Activated B cell treated with CpG ODN at 0.5 μM for 24 hours (primary cell): ENCODE measurements at regions not wholly inside any gene's neighbourhood (a gene's known extent, or its start where the extent isn't known, plus 50 kb on each side); places are given as distances from the start of the nearest gene placed in this dataset.

ENCODE experiments used
- ATAC-seq: fragments of 200-7000 bp; cut with Tn5 transposase; one replicate; pipeline ENCODE4 v1.10.0; 2021; ENCODE audit warnings: low read depth, mild to moderate bottlenecking, moderate library complexity
- CTCF ChIA-PET: fragments of 350-600 bp; sonication (Branson Sonifier 250); formaldehyde crosslinking; loops from one replicate; lab custom pipeline; 2021; ENCODE audit warnings: antibody characterized with exemption; lab: Charles Lee
- POLR2A ChIA-PET: fragments of 350-600 bp; sonication (Branson Sonifier 250); formaldehyde crosslinking; loops from one replicate; lab custom pipeline; 2021; ENCODE audit warnings: antibody characterized with exemption; lab: Charles Lee
- DNase-seq: peaks from one replicate; pipeline ENCODE4 v3.0.0; 2022
- H3K27ac Mint-ChIP-seq: one replicate; pipeline ENCODE4 v1.8.0; 2020; ENCODE audit warnings: mixed read lengths
- H3K27me3 Mint-ChIP-seq: one replicate; pipeline ENCODE4 v1.8.0; 2021; ENCODE audit warnings: mixed read lengths
- H3K36me3 Mint-ChIP-seq: one replicate; pipeline ENCODE4 v1.8.0; 2021; ENCODE audit warnings: low read depth, mixed read lengths
- H3K4me1 Mint-ChIP-seq: one replicate; pipeline ENCODE4 v1.8.0; 2021; ENCODE audit warnings: mixed read lengths
- H3K4me3 Mint-ChIP-seq: one replicate; pipeline ENCODE4 v1.8.0; 2020; ENCODE audit warnings: mild to moderate bottlenecking, mixed read lengths
- H3K9me3 Mint-ChIP-seq: one replicate; pipeline ENCODE4 v1.8.0; 2020; ENCODE audit warnings: mixed read lengths
- CTCF ChIP-seq: fragments of 200-600 bp; IDR thresholded peaks from one replicate; pipeline ENCODE4 v1.8.0; 2022; ENCODE audit warnings: antibody characterized with exemption, mild to moderate bottlenecking
- intact Hi-C: fragments of 100-400 bp; cut with micrococcal nuclease; formaldehyde crosslinking; loops from one replicate; pipeline ENCODE4 v1.15.1; 2024

GRCh38 chr18:2070631-2071030 is 500.7 kb downstream of the METTL4 start:
- Mint-ChIP-seq H3K27me3 (no peaks in the 10 kb centered on the region), H3K36me3 (no peaks in the 10 kb centered on the region), H3K27ac (no peak overlapping the region), H3K4me1 (no peaks in the 10 kb centered on the region), H3K9me3 (no peaks in the 10 kb centered on the region), H3K4me3 (no peak overlapping the region)
- ChIA-PET POLR2A (no interaction called here), CTCF (no interaction called here)
- TF ChIP-seq CTCF, result no peak
- DNase-seq (no peak), ATAC-seq (no peak)
- intact Hi-C loops, result no loop called here

GRCh38 chr18:2075499-2075898 is 495.8 kb downstream of the METTL4 start:
- H3K27ac Mint-ChIP-seq, result no peak overlapping the region
- H3K4me3 Mint-ChIP-seq, result no peak overlapping the region
- no peaks in the 10 kb centered on the region for H3K9me3 Mint-ChIP-seq
- no peaks in the 10 kb centered on the region for H3K27me3 Mint-ChIP-seq
- no peaks in the 10 kb centered on the region for H3K4me1 Mint-ChIP-seq
- no peak for ATAC-seq
- no peaks in the 10 kb centered on the region for H3K36me3 Mint-ChIP-seq
- ChIA-PET CTCF (no interaction called here), POLR2A (no interaction called here)
- intact Hi-C loops, result no loop called here
- TF ChIP-seq CTCF, result no peak
- no peak for DNase-seq

DNA sequence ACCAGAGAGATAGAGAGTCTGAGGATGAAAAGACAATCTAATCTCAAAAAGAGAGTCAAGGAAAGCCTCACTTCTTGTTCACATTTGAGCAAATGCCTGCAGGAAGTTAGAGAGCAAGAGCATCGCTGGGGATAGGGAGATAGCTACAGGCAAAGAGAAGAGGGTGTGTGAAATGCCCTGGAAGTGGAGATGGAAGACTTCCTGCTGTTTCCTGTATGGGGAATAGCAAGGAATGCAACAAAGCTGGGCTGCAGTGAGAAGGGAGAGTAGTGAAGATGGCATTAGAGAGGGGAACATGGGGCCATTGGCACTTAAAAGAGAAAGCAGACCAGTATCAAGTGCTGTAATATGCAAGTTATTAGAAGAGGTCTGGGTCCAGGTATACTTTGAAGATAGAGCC is 488.6 kb downstream of the METTL4 start:
- Mint-ChIP-seq H3K9me3 (no peaks in the 10 kb centered on the region), H3K4me1 (no peaks in the 10 kb centered on the region), H3K36me3 (no peaks in the 10 kb centered on the region), H3K27ac (no peak overlapping the region), H3K4me3 (no peak overlapping the region), H3K27me3 (no peaks in the 10 kb centered on the region)
- intact Hi-C loops, result no loop called here
- ChIA-PET POLR2A (no interaction called here), CTCF (no interaction called here)
- no peak for ATAC-seq
- no peak for TF ChIP-seq CTCF
- no peak for DNase-seq

DNA sequence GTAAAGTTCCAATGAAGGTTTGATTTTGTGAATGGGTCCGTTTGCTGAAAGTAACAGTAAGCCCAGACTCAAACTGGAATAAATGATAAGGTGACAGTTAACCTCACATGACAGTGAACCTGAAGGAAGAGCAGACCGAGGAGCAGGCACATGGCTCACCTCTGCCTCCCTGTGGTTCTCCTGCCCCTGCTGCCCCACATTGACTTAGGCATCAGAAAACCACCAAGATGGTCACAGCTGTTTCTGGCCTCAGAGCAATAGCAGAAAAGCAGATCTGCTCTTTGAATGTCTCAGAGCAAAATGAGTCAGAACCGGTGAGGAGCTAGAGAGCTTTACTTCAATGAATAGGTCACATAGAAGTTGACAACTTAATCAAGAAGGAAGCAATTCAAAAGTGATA is 487.6 kb downstream of the METTL4 start:
- intact Hi-C loops, result no loop called here
- H3K27ac Mint-ChIP-seq, result no peak overlapping the region
- no peak overlapping the region for H3K4me3 Mint-ChIP-seq
- ATAC-seq (no peak), DNase-seq (no peak)
- CTCF ChIA-PET, result no interaction called here
- no peaks in the 10 kb centered on the region for H3K36me3 Mint-ChIP-seq
- H3K4me1 Mint-ChIP-seq, result no peaks in the 10 kb centered on the region
- no peaks in the 10 kb centered on the region for H3K9me3 Mint-ChIP-seq
- no peaks in the 10 kb centered on the region for H3K27me3 Mint-ChIP-seq
- POLR2A ChIA-PET, result no interaction called here
- TF ChIP-seq CTCF, result no peak

DNA sequence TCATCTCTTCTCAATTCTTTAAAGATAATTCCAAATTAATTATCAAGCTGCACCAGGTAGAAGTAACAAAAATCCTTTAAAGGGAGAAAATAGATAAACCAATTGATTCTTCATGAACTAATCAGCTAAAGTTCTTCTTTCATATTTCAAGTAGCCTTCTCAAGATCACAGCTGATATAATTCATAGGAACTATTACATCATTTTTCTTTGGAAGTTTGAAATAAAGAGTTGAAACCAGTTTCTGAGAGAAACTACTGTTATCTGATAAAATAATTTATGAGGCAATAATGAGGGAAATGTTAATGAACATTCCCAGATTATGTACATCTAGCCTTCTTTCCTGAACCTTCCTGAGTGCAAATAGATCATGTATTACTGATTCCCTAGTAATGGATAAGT is 484.9 kb downstream of the METTL4 start:
- H3K36me3 Mint-ChIP-seq, result no peaks in the 10 kb centered on the region
- no peak for TF ChIP-seq CTCF
- ATAC-seq, result no peak
- intact Hi-C loops, result no loop called here
- H3K27me3 Mint-ChIP-seq, result peaks cover 3% of the 10 kb centered on the region
- no peak overlapping the region for H3K27ac Mint-ChIP-seq
- no peak overlapping the region for H3K4me3 Mint-ChIP-seq
- POLR2A ChIA-PET, result no interaction called here
- no peaks in the 10 kb centered on the region for H3K4me1 Mint-ChIP-seq
- no peak for DNase-seq
- H3K9me3 Mint-ChIP-seq, result no peaks in the 10 kb centered on the region
- CTCF ChIA-PET, result no interaction called here
